Cerebellar nuclear complex (tissue), 1 donor: ENCODE measurements at regions not wholly inside any gene's neighbourhood (a gene's known extent, or its start where the extent isn't known, plus 50 kb on each side); places are given as distances from the start of the nearest gene placed in this dataset.
"Not testable (repeated sequence)": the region's sequence is repeated elsewhere in the genome, so short reads cannot be mapped to it uniquely, and the experiment has no call there.

ENCODE experiments used
- DNase-seq, 2 experiments: peaks; one replicate each; lab custom pipeline; 2025; lab: John Stamatoyannopoulos, UW

- not testable (repeated sequence) for DNase-seq
Observed at GRCh38 chr2:184330561-184330960, 267.8 kb upstream of the ZNF804A start.

DNA sequence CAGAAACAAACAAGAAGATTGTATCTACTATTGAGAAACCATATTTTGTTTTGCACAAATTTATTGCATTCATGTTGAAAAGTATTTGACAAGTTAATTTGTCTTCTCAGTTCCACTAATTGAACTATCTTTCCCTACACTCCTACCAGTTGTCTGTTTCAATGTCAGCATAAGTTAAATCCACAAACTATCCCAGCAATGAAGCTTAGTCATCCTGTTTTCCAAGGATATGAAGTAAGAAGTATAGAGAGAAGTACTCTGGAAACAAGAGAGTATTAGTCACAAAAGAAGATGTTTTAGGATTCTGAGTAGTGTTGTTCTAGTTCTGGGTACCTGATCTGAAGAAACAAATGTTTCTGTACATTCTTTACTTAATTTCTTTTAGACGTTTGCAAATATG, 261.6 kb upstream of the ZNF804A start:
- DNase-seq: no peak

- no peak for DNase-seq
Observed at GRCh38 chr2:184338771-184339170, 259.6 kb upstream of the ZNF804A start.

- no peak for DNase-seq
Observed at GRCh38 chr2:184339966-184340365, 258.4 kb upstream of the ZNF804A start.

- no peak for DNase-seq
Observed at GRCh38 chr2:184346338-184346862, 251.9 kb upstream of the ZNF804A start.

DNA sequence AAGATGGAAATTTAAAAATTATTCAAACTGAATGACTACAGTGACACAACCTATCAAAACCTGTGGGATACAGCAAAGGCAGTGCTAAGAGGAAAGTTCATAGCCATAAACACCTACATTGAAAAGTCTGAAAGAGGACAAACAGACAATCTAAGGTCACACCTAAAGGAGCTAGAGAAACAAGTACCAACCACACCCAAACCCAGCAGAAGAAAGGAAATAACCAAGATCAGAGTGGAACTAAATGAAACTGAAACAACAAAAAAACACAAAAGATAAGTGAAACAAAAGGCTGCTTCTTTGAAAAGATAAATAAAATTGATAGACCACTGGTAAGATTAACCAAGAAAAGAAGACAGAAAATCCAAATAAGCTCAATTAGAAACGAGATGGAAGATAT, 247.2 kb upstream of the ZNF804A start:
- no peak for DNase-seq

DNA sequence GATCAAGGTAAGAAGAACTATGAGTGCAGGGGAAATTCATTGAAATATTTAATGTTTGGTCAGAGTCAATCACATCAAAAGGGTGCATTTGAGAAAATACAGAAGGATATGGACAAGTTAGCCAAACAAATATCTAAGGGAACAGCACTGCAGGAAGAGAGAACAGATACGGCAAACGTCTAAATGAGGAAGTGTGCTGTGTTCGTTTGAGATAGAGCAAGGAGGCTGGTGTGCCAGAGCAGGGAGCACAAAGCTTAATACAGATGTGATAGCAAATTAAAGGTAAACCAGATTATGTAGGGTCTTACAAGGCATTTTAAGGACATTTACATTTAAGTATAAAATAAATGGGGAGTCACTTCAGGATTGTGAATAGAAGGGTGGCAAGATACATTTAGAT, 241.3 kb upstream of the ZNF804A start:
- no peak for DNase-seq

- DNase-seq: no peak
Observed at GRCh38 chr2:184359379-184359778, 238.9 kb upstream of the ZNF804A start.

DNA sequence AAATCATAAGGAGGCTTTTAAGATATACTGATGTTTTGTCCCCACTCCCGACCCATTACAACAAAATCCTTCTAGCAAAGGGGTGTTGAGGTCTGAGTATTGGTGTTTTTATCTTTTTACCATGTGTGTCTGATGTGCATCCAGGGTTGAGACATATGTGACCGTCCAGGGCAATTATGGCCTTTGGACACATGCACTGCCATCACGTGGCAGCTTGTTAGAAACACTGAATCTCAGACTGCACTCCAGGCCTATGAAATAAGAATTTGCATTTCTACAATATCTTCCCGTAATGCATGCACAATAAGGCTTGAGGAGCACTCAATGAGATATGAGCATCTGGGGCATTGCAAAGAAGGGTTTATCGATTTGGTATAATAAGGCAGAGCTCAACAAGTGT, 235.1 kb upstream of the ZNF804A start:
- no peak for DNase-seq

DNA sequence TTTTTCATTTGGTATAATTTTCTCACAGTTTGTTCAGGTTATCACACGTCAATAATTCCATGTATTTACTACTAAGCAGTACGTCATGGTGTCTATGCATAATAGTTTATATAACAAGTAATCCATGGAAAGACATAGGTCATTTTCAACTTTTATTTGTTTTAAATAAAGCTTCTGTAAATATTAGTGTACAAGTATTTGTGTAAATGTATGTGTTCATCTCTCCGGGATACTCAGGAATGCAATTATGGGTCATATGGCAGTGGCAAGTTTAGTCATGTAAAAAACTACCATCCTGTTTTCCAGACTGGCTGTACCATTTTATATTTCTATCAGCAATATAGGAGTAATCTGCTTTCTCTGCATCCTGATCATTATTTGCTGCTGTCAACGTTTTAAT, 231.1 kb upstream of the ZNF804A start:
- no peak for DNase-seq

DNA sequence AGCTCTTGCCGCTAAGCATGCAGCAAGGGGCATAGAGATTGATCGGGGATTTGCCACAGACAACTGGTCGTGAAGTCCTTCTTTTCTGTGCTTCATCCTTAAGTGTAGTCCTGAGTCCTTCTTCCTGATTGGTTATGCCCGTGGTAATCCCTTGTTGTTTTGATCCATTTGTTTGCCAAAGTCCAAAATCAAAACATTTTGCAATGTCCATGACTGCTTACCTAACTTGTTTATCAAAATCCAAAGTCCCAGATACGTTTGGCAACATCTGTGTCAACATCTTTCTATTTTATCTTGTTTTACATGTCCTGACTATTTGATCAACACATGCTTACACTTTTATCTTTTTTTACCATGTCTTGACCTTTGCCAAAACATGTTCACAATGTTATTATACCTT, 229.0 kb upstream of the ZNF804A start:
- no peak for DNase-seq

DNA sequence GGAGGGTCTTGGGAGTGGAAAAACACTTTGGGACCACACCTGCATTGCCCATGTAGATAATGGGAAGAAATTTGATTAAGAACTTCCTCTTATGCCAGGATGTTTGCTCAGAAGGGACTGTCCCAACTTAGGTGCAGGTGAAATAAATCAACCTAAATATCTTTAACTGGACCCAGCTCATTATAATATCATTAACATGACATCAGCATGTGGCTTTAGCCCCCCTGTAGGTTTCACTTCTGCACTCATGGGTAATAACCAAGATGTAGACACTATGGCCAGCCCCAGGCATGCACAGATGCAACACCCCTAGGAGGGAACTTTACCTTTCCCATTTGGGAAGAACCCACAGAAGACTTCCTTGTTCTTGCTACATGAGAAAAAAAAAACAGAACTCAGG, 227.4 kb upstream of the ZNF804A start:
- no peak for DNase-seq

GRCh38 chr2:184371641-184372040, 226.7 kb upstream of the ZNF804A start:
- no peak for DNase-seq

DNA sequence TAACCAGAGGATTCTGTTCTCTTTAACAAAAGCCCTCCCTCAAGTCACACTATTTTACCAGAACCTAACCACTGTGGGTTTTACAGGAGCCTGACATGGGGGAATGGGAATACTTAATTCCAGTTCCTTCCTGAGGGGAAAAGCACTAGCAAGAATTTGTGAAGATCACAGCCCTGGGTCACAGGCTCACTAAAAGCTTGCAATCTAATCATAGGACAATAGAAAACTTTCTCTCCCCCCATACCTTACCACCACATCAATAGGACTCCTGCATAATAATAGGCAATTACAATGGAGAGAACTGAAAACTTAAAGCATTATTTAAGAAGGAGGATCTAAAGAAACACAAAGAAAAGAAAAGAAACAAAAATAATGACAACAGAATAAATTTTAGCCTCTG, 225.8 kb upstream of the ZNF804A start:
- no peak for DNase-seq

DNA sequence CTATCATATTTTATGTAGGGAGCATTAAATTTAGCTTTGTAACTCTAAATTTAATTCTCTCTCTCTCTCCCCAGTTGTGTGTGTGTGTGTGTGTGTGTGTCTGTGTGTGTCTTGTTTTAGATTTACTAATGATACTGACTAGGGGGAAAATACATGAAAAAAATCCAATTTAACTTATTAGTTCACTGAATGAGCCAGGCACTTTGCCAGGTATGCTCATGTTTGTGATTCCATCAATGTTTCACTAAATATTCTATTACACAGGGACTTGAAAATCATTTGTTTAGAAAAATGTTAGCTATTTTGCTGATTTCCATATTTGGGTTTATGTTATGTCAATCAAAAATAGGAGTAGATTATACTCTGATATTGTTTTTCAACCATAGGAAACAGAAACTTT, 203.7 kb upstream of the ZNF804A start:
- no peak for DNase-seq

- no peak for DNase-seq
Observed at GRCh38 chr2:184402381-184402780, 195.9 kb upstream of the ZNF804A start.

- DNase-seq: not testable (repeated sequence)
Observed at GRCh38 chr2:184407041-184407630, 191.2 kb upstream of the ZNF804A start.

- no peak for DNase-seq
Observed at GRCh38 chr2:184410160-184410559, 188.2 kb upstream of the ZNF804A start.

DNA sequence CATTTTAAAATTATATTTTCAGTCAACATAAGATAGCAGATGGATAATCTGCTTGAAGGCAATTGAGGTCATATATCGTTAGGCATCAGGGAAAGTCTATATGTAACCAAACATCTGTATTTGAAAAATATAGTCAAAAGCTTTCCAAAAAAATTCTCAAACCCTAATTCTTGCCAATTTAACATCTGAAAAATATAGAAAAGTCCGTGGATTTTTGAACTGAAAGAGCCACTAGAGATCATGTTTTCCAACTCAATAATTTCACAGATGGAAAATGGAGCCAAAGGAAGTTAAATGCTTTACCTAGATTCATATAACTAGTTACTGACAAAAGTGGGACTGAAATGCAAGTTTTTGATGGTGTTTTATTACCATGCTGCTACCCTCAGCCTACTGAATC, 185.1 kb upstream of the ZNF804A start:
- DNase-seq: no peak

- no peak for DNase-seq
Observed at GRCh38 chr2:184413671-184414229, 184.6 kb upstream of the ZNF804A start.

DNA sequence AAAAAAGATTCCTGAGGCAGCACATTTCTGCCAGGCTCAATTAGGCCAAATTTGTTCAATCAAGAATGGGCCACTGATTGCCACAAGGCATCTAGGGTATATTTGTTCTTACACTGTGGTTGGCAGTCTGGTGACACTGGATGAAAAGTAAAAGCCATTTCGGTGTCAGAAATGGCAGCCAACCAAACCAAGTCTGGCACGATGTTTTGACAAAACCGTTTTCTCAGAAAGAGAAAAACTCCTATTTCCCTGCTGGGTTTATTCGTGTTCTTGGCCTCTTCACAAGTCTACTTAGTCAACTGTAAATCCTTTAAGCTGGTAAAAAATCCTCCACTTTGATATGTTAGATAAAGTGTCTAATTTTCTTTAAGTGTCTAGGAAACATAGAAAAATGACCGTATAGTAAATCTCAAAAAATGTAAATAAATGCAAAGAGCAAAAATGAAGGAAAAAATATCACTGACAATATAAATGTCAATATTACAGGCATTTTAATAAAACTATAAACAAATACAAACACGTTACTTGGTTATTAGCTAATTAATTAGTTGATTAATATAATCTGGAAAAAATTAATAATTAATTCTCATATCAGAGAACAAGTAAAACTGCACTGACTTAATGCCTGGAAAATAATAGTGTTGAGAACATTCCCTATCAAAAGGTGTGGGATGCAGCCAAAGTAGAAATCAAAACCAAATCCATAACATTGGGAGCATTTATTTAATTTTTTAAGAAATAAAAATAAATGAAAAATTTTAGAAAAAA, 182.0 kb upstream of the ZNF804A start:
- DNase-seq: no peak

GRCh38 chr2:184419744-184420143, 178.6 kb upstream of the ZNF804A start:
- DNase-seq: no peak

- not testable (repeated sequence) for DNase-seq
Observed at GRCh38 chr2:184421456-184421855, 176.9 kb upstream of the ZNF804A start.
